SU-DHL-6 (cell line): ENCODE measurements at regions not wholly inside any gene's neighbourhood (a gene's known extent, or its start where the extent isn't known, plus 50 kb on each side); places are given as distances from the start of the nearest gene placed in this dataset.

ENCODE experiments used
- H2AFZ ChIP-seq: fragments of 200-600 bp; sonication (generic); 2 replicates; pipeline ENCODE4 v1.6.1; 2014; ENCODE audit warnings: low read depth, mild to moderate bottlenecking, moderate library complexity, mixed read lengths, antibody characterized with exemption, low read length; ENCODE audit not compliant: severe bottlenecking
- H3F3A ChIP-seq: fragments of 200-600 bp; shearing (Covaris generic); 2 replicates; pipeline ENCODE4 v1.6.0; 2016; ENCODE audit warnings: antibody characterized with exemption, mild to moderate bottlenecking; ENCODE audit not compliant: insufficient read depth
- H3K27ac ChIP-seq: fragments of 200-600 bp; sonication (generic); 2 replicates; pipeline ENCODE4 v1.5.1; 2016; ENCODE audit warnings: low read depth, mild to moderate bottlenecking, low read length, moderate library complexity, mixed read lengths
- H3K27me3 ChIP-seq: fragments of 200-600 bp; sonication (generic), shearing (Covaris generic); 2 replicates; pipeline ENCODE4 v1.6.0; 2014; ENCODE audit warnings: mild to moderate bottlenecking, low read length
- H3K36me3 ChIP-seq: fragments of 200-600 bp; sonication (generic); 2 replicates; pipeline ENCODE4 v1.6.1; 2014; ENCODE audit warnings: mild to moderate bottlenecking, low read length, mixed read lengths
- H3K4me2 ChIP-seq: fragments of 300-600, 200-600 bp; shearing (Covaris generic), sonication (generic); 2 replicates; pipeline ENCODE4 v1.6.0; 2014; ENCODE audit warnings: low read length, low read depth, mild to moderate bottlenecking; ENCODE audit not compliant: poor library complexity, severe bottlenecking
- H3K4me3 ChIP-seq: fragments of 200-600 bp; sonication (generic); 2 replicates; pipeline ENCODE4 v1.5.1; 2014; ENCODE audit warnings: antibody characterized with exemption, low read length, mild to moderate bottlenecking, mixed read lengths; ENCODE audit not compliant: insufficient read depth, poor library complexity, severe bottlenecking
- H3K79me2 ChIP-seq: fragments of 200-600 bp; sonication (generic); 2 replicates; pipeline ENCODE4 v1.6.1; 2014; ENCODE audit warnings: mild to moderate bottlenecking, low read length, moderate library complexity; ENCODE audit not compliant: insufficient read depth
- H3K9ac ChIP-seq: fragments of 200-600 bp; sonication (generic); 2 replicates; pipeline ENCODE4 v1.7.0; 2014; ENCODE audit warnings: mild to moderate bottlenecking, low read length
- H3K9me2 ChIP-seq: fragments of 200-600 bp; sonication (generic); replicated peaks from 2 replicates; pipeline ENCODE4 v1.6.1; 2014; ENCODE audit warnings: low read length; ENCODE audit not compliant: insufficient read depth
- H3K9me3 ChIP-seq: fragments of 200-600 bp; sonication (generic); 2 replicates; pipeline ENCODE4 v1.6.1; 2014; ENCODE audit warnings: low read length, mixed read lengths; ENCODE audit not compliant: insufficient read depth
- H4K20me1 ChIP-seq: fragments of 200-600 bp; sonication (generic); 2 replicates; pipeline ENCODE4 v1.6.1; 2014; ENCODE audit warnings: low read depth, mild to moderate bottlenecking, antibody characterized with exemption, low read length, moderate library complexity, mixed read lengths
- EZH2phosphoT487 ChIP-seq: fragments of 200-600 bp; sonication (generic), shearing (Covaris generic); conservative IDR thresholded peaks from 2 replicates; pipeline ENCODE4 v1.6.1; 2018; ENCODE audit warnings: mild to moderate bottlenecking, antibody characterized with exemption, low read length, moderate library complexity, mixed read lengths
- TF ChIP-seq, protein P1 (sequence below): fragments of 200-600 bp; sonication (generic); IDR thresholded peaks from one replicate; pipeline ENCODE4 v1.5.1; 2017; ENCODE audit warnings: antibody characterized with exemption, mild to moderate bottlenecking, low read length, moderate library complexity; ENCODE audit not compliant: insufficient read depth, poor library complexity, severe bottlenecking

DNA sequence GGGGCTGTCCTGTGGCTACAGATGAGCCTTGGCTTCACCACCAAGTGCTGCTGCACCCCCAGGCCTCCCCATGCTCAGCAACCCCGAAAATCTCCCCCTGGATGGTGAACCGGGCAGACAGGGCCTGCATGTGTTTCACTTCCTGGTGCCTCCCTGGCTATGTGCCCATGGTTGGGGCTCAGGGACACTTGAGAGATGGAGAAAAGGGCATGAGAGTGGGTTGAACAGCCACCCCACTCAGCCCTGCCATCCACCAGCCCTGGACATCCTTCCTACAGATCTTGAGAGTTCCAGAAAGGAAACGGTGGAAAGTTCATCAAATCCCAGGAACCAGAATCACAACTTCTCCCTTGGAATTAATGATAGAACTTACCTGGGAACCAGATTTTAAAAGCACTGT is 74.7 kb upstream of the TEX51 start:
- TF ChIP-seq, protein P1, sequence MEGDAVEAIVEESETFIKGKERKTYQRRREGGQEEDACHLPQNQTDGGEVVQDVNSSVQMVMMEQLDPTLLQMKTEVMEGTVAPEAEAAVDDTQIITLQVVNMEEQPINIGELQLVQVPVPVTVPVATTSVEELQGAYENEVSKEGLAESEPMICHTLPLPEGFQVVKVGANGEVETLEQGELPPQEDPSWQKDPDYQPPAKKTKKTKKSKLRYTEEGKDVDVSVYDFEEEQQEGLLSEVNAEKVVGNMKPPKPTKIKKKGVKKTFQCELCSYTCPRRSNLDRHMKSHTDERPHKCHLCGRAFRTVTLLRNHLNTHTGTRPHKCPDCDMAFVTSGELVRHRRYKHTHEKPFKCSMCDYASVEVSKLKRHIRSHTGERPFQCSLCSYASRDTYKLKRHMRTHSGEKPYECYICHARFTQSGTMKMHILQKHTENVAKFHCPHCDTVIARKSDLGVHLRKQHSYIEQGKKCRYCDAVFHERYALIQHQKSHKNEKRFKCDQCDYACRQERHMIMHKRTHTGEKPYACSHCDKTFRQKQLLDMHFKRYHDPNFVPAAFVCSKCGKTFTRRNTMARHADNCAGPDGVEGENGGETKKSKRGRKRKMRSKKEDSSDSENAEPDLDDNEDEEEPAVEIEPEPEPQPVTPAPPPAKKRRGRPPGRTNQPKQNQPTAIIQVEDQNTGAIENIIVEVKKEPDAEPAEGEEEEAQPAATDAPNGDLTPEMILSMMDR = no peak
- TF ChIP-seq EZH2phosphoT487 = no peak
- H3K27me3 ChIP-seq = no peaks in the 10 kb centered on the region
- H4K20me1 ChIP-seq = no peaks in the 10 kb centered on the region
- no peak overlapping the region for H2AFZ ChIP-seq
- no peaks in the 10 kb centered on the region for H3F3A ChIP-seq
- no peak overlapping the region for H3K4me2 ChIP-seq
- H3K4me3 ChIP-seq = no peak overlapping the region
- no peaks in the 10 kb centered on the region for H3K36me3 ChIP-seq
- no peaks in the 10 kb centered on the region for H3K9me3 ChIP-seq
- H3K9ac ChIP-seq = no peak overlapping the region
- H3K9me2 ChIP-seq = no peaks in the 10 kb centered on the region
- H3K27ac ChIP-seq = no peak overlapping the region
- H3K79me2 ChIP-seq = no peaks in the 10 kb centered on the region

DNA sequence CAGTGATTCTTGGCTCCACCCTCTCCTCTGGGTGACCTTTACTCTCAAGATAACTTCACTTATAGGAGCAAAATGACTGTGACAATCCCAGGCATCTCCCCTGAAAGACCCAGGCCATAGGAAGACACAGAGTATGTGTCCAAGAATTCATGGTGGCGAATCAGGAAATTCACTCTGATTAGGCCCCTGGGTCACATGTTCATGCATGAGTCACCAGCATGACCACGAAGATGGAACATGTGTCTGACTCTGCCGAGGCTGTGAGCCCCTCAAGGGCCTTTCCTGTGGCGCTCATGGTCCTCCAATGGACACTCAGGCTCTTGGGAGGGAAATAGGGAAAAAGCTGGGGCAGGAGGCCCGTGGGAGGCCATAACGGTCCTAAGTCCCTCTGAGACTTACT is 74.0 kb upstream of the TEX51 start:
- Histone ChIP-seq H3K9me2 (no peaks in the 10 kb centered on the region), H3K36me3 (no peaks in the 10 kb centered on the region), H3K4me2 (no peak overlapping the region), H3K9ac (no peak overlapping the region), H3F3A (no peaks in the 10 kb centered on the region), H2AFZ (no peak overlapping the region), H3K27me3 (no peaks in the 10 kb centered on the region), H3K9me3 (no peaks in the 10 kb centered on the region), H3K27ac (no peak overlapping the region), H3K4me3 (no peak overlapping the region), H3K79me2 (no peaks in the 10 kb centered on the region), H4K20me1 (no peaks in the 10 kb centered on the region)
- TF ChIP-seq EZH2phosphoT487 = no peak
- TF ChIP-seq, protein P1 = no peak

DNA sequence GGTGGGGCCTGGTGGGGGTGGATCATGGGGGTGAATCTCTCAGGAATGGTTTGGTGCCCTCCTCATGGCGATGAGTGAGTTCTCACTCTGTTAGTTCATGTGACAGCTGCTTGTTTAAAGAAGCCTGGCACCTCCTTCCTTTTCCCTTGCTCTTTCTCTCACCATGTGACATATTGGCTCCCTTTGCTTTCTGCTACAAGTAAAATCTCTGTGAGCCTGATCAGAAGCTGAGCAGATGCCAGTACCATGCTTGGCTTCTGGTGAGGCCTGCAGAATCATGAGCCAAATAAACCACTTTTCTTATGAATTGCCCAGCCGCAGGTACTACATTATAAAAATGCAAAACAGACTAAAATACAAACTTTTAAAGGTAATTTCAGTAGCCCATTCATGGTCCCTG is 73.4 kb upstream of the TEX51 start:
- Histone ChIP-seq H3K9ac (no peak overlapping the region), H3K27ac (no peak overlapping the region), H3K36me3 (no peaks in the 10 kb centered on the region), H3K9me3 (no peaks in the 10 kb centered on the region), H3K9me2 (no peaks in the 10 kb centered on the region), H2AFZ (no peak overlapping the region), H3K4me3 (no peak overlapping the region), H3K4me2 (no peak overlapping the region), H3F3A (no peaks in the 10 kb centered on the region), H3K27me3 (no peaks in the 10 kb centered on the region), H3K79me2 (no peaks in the 10 kb centered on the region), H4K20me1 (no peaks in the 10 kb centered on the region)
- TF ChIP-seq, protein P1 = no peak
- TF ChIP-seq EZH2phosphoT487 = no peak

DNA sequence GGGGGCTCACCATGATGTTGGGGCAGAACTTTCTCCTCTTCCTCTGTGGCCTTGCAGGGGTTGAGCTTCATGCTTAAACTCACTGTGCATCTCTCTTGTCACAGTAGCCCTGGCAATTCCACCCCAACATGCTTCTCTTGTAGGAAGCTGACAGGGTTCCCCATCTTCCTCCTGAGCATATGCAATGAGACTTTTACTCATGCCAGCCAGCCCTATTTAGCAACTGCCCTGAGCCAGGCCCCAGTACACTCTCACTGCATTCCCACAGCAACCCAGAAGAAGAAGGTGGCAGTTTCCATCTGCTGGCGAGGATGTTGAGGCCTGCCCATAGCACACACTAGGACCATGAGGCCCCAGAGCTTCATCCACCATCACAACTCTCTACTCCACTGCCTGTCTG is 72.2 kb upstream of the TEX51 start:
- Histone ChIP-seq H2AFZ (no peak overlapping the region), H3K9me3 (no peaks in the 10 kb centered on the region), H3K79me2 (no peaks in the 10 kb centered on the region), H3K36me3 (no peaks in the 10 kb centered on the region), H3K4me2 (no peak overlapping the region), H3K27ac (no peak overlapping the region), H3K9me2 (no peaks in the 10 kb centered on the region), H4K20me1 (no peaks in the 10 kb centered on the region), H3K27me3 (no peaks in the 10 kb centered on the region), H3F3A (no peaks in the 10 kb centered on the region), H3K9ac (no peak overlapping the region), H3K4me3 (no peak overlapping the region)
- TF ChIP-seq, protein P1 = no peak
- no peak for TF ChIP-seq EZH2phosphoT487
